Neural cell (in vitro differentiated cells): ENCODE measurements at regions not wholly inside any gene's neighbourhood (a gene's known extent, or its start where the extent isn't known, plus 50 kb on each side); places are given as distances from the start of the nearest gene placed in this dataset.

Source experiments
- H2AFZ ChIP-seq: fragments of 200-600, 300-800 bp; sonication (generic), shearing (Covaris generic); 2 replicates; pipeline ENCODE4 v1.6.0; 2014; ENCODE audit warnings: low read depth, mild to moderate bottlenecking, antibody characterized with exemption, low read length, moderate library complexity
- H3F3A ChIP-seq: fragments of 200-600 bp; shearing (Covaris generic); 2 replicates; pipeline ENCODE4 v1.6.1; 2016; ENCODE audit warnings: mild to moderate bottlenecking, moderate library complexity, mixed read lengths, antibody characterized with exemption, low read length; ENCODE audit not compliant: insufficient read depth, poor library complexity, severe bottlenecking
- H3K27ac ChIP-seq: fragments of 200-600, 300-800 bp; sonication (generic), shearing (Covaris generic); 2 replicates; pipeline ENCODE4 v1.5.1; 2014; ENCODE audit warnings: mild to moderate bottlenecking, low read length, moderate library complexity
- H3K27me3 ChIP-seq: fragments of 300-800, 200-600 bp; sonication (generic), shearing (Covaris generic); 2 replicates; pipeline ENCODE4 v1.6.0; 2014; ENCODE audit warnings: mild to moderate bottlenecking, low read depth, low read length, moderate library complexity; ENCODE audit not compliant: insufficient read depth
- H3K36me3 ChIP-seq: fragments of 300-800, 200-600 bp; sonication (generic), shearing (Covaris generic); 2 replicates; pipeline ENCODE4 v1.5.1; 2014; ENCODE audit warnings: mild to moderate bottlenecking, antibody characterized with exemption, low read length, moderate library complexity; ENCODE audit not compliant: insufficient read depth
- H3K4me2 ChIP-seq: fragments of 300-800, 200-600 bp; sonication (generic), shearing (Covaris generic); 2 replicates; pipeline ENCODE4 v1.6.0; 2014; ENCODE audit warnings: mild to moderate bottlenecking, low read length
- H3K4me3 ChIP-seq: fragments of 300-800, 200-600 bp; sonication (generic), shearing (Covaris generic); 2 replicates; pipeline ENCODE4 v1.5.1; 2014; ENCODE audit warnings: mild to moderate bottlenecking, low read length, moderate library complexity
- H3K79me2 ChIP-seq: fragments of 200-600 bp; shearing (Covaris generic); replicated peaks from 2 replicates; pipeline ENCODE4 v1.6.0; 2014; ENCODE audit warnings: mild to moderate bottlenecking, low read length, moderate library complexity; ENCODE audit not compliant: insufficient read depth
- H3K9ac ChIP-seq: fragments of 300-800, 200-600 bp; sonication (generic), shearing (Covaris generic); 2 replicates; pipeline ENCODE4 v1.6.1; 2016; ENCODE audit warnings: mild to moderate bottlenecking, low read length, mixed read lengths
- H3K9me2 ChIP-seq: fragments of 200-600 bp; shearing (Covaris generic); 2 replicates; pipeline ENCODE4 v1.6.1; 2016; ENCODE audit warnings: mild to moderate bottlenecking, low read length, mixed read lengths; ENCODE audit not compliant: insufficient read depth
- H3K9me3 ChIP-seq: fragments of 200-600, 300-800 bp; sonication (generic), shearing (Covaris generic); 2 replicates; pipeline ENCODE4 v1.6.1; 2016; ENCODE audit warnings: mild to moderate bottlenecking, mixed run types, low read length, moderate library complexity, mixed read lengths
- H4K20me1 ChIP-seq: fragments of 200-600 bp; shearing (Covaris generic); 2 replicates; pipeline ENCODE4 v1.6.1; 2016; ENCODE audit warnings: mild to moderate bottlenecking, mixed run types; ENCODE audit not compliant: insufficient read depth
- EP300 ChIP-seq: fragments of 450-650 bp; conservative IDR thresholded peaks from 2 replicates; pipeline ENCODE4 v1.6.1; 2014; ENCODE audit warnings: antibody characterized with exemption, mild to moderate bottlenecking, moderate library complexity; ENCODE audit not compliant: poor library complexity, severe bottlenecking
- EZH2 ChIP-seq: fragments of 200-600, 300-800 bp; shearing (Covaris generic), sonication (generic); IDR thresholded peaks from 2 replicates; pipeline ENCODE4 v1.6.1; 2014; ENCODE audit warnings: antibody characterized with exemption, low read length, borderline replicate concordance, mild to moderate bottlenecking; ENCODE audit not compliant: insufficient read depth, poor library complexity, severe bottlenecking
- MXI1 ChIP-seq: fragments of 450-650 bp; conservative IDR thresholded peaks from 2 replicates; pipeline ENCODE4 v1.6.1; 2014; ENCODE audit warnings: antibody characterized with exemption, mild to moderate bottlenecking; ENCODE audit not compliant: poor library complexity, severe bottlenecking
- POLR2AphosphoS5 ChIP-seq: IDR thresholded peaks from 2 replicates; pipeline ENCODE4 v1.6.1; 2012
- RAD21 ChIP-seq: fragments of 450-650 bp; conservative IDR thresholded peaks from 2 replicates; pipeline ENCODE4 v1.6.1; 2014; ENCODE audit warnings: antibody characterized with exemption, mild to moderate bottlenecking, moderate library complexity
- SMC3 ChIP-seq: fragments of 450-650 bp; conservative IDR thresholded peaks from 2 replicates; pipeline ENCODE4 v1.6.1; 2014; ENCODE audit warnings: antibody characterized with exemption, mild to moderate bottlenecking, moderate library complexity; ENCODE audit not compliant: poor library complexity
- TAF1 ChIP-seq: IDR thresholded peaks from 2 replicates; pipeline ENCODE4 v1.6.1; 2012; ENCODE audit warnings: low read depth
- TF ChIP-seq, protein P1 (sequence below): IDR thresholded peaks from 2 replicates; pipeline ENCODE4 v1.6.1; 2012; ENCODE audit warnings: borderline replicate concordance
- TF ChIP-seq, protein P2 (sequence below): fragments of 450-650 bp; IDR thresholded peaks from 2 replicates; pipeline ENCODE4 v1.5.1; 2014; ENCODE audit warnings: antibody characterized with exemption, mild to moderate bottlenecking, moderate library complexity; ENCODE audit not compliant: poor library complexity, severe bottlenecking

DNA sequence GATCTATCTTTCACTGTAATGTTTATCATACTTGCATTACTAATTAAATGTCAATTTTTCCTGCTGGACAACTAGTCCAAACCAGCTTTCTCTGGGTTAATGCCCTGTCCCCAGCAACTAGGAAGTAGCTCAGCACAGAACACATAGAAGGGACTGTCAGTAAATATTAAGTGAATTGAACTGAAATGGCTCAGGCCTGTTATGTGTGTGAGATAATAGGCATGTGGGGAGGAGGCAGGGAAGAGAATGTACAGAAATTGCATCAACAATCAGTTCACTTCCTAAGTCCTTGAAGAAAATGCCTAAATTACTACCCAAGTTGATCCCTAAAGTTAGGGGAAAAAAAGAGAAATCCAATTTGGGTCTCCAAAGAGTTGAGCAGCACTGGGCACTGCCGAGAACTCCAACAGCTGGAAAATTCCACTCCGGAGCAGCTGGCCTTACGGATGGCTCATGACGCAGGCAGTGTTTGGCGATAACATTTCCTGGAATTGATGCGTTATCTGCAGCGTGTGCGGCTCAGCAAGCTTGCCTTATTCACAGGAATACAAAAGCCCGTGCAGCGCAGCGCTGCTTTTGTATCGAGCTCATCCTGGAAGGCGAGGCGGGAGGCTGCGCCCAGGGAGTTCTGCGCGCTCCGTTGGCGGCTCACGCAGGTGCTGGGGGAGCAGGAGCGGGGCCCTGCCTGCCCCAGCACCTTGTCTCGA, 297.3 kb upstream of the LCORL start:
- no peaks in the 10 kb centered on the region for H3K36me3 ChIP-seq
- no peaks in the 10 kb centered on the region for H3K27me3 ChIP-seq
- H3K9me2 ChIP-seq: no peaks in the 10 kb centered on the region
- no peaks in the 10 kb centered on the region for H4K20me1 ChIP-seq
- no peak overlapping the region for H3K9ac ChIP-seq
- no peak overlapping the region for H3K4me3 ChIP-seq
- TF ChIP-seq POLR2AphosphoS5 (no peak), TAF1 (no peak), EZH2 (no peak), RAD21 (no peak), EP300 (no peak), MXI1 (no peak), SMC3 (no peak)
- TF ChIP-seq, protein P1, sequence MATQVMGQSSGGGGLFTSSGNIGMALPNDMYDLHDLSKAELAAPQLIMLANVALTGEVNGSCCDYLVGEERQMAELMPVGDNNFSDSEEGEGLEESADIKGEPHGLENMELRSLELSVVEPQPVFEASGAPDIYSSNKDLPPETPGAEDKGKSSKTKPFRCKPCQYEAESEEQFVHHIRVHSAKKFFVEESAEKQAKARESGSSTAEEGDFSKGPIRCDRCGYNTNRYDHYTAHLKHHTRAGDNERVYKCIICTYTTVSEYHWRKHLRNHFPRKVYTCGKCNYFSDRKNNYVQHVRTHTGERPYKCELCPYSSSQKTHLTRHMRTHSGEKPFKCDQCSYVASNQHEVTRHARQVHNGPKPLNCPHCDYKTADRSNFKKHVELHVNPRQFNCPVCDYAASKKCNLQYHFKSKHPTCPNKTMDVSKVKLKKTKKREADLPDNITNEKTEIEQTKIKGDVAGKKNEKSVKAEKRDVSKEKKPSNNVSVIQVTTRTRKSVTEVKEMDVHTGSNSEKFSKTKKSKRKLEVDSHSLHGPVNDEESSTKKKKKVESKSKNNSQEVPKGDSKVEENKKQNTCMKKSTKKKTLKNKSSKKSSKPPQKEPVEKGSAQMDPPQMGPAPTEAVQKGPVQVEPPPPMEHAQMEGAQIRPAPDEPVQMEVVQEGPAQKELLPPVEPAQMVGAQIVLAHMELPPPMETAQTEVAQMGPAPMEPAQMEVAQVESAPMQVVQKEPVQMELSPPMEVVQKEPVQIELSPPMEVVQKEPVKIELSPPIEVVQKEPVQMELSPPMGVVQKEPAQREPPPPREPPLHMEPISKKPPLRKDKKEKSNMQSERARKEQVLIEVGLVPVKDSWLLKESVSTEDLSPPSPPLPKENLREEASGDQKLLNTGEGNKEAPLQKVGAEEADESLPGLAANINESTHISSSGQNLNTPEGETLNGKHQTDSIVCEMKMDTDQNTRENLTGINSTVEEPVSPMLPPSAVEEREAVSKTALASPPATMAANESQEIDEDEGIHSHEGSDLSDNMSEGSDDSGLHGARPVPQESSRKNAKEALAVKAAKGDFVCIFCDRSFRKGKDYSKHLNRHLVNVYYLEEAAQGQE: no peak
- TF ChIP-seq, protein P2, sequence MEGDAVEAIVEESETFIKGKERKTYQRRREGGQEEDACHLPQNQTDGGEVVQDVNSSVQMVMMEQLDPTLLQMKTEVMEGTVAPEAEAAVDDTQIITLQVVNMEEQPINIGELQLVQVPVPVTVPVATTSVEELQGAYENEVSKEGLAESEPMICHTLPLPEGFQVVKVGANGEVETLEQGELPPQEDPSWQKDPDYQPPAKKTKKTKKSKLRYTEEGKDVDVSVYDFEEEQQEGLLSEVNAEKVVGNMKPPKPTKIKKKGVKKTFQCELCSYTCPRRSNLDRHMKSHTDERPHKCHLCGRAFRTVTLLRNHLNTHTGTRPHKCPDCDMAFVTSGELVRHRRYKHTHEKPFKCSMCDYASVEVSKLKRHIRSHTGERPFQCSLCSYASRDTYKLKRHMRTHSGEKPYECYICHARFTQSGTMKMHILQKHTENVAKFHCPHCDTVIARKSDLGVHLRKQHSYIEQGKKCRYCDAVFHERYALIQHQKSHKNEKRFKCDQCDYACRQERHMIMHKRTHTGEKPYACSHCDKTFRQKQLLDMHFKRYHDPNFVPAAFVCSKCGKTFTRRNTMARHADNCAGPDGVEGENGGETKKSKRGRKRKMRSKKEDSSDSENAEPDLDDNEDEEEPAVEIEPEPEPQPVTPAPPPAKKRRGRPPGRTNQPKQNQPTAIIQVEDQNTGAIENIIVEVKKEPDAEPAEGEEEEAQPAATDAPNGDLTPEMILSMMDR: no peak
- no peak overlapping the region for H3K27ac ChIP-seq
- no peaks in the 10 kb centered on the region for H3K9me3 ChIP-seq
- H3F3A ChIP-seq: no peaks in the 10 kb centered on the region
- H3K79me2 ChIP-seq: no peaks in the 10 kb centered on the region
- H2AFZ ChIP-seq: no peak overlapping the region
- H3K4me2 ChIP-seq: no peak overlapping the region

DNA sequence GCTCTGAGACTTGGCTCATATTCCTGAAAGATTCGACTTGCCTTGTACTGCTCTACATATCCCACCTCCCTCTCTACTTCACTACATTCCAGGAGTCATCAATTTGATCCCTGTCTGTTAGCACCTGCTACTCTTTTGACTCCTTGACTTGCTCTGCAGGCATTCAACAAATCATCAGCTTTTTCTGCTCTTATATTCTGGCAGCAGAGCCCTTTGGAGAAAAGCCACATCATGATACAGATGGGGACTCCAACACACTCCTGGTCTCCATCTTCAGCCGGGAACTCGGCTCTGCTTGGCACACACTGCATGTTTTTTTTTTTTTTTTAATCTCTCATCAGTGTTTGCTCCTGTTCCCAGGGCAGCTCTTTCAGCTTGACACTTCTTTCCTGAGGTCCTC, 293.2 kb upstream of the LCORL start:
- Histone ChIP-seq H4K20me1 (no peaks in the 10 kb centered on the region), H3K9ac (no peak overlapping the region), H3K4me3 (no peak overlapping the region), H3K9me2 (no peaks in the 10 kb centered on the region), H3K36me3 (no peaks in the 10 kb centered on the region), H3F3A (no peaks in the 10 kb centered on the region), H3K4me2 (no peak overlapping the region), H3K9me3 (no peaks in the 10 kb centered on the region), H3K79me2 (no peaks in the 10 kb centered on the region), H3K27ac (no peak overlapping the region), H2AFZ (no peak overlapping the region), H3K27me3 (no peaks in the 10 kb centered on the region)
- TF ChIP-seq SMC3 (no peak), POLR2AphosphoS5 (no peak), EZH2 (no peak), MXI1 (no peak), RAD21 (no peak), TAF1 (no peak), EP300 (no peak)
- TF ChIP-seq, protein P2: no peak
- TF ChIP-seq, protein P1: no peak
